B cell (primary cell): ENCODE measurements at regions not wholly inside any gene's neighbourhood (a gene's known extent, or its start where the extent isn't known, plus 50 kb on each side); places are given as distances from the start of the nearest gene placed in this dataset.

Experiments used
- ATAC-seq: fragments of 200-7000 bp; cut with Tn5 transposase; one replicate; pipeline ENCODE4 v1.10.0; 2021; ENCODE audit warnings: low read depth, mild to moderate bottlenecking, moderate number of reproducible peaks, moderate library complexity
- CTCF ChIA-PET: fragments of 350-600 bp; sonication (Branson Sonifier 250); formaldehyde crosslinking; loops from one replicate; lab custom pipeline; 2021; ENCODE audit warnings: antibody characterized with exemption, inconsistent platforms; lab: Charles Lee
- POLR2A ChIA-PET: fragments of 350-600 bp; sonication (Branson Sonifier 250); formaldehyde crosslinking; loops from one replicate; lab custom pipeline; 2021; ENCODE audit warnings: antibody characterized with exemption; lab: Charles Lee
- DNase-seq: peaks from one replicate; pipeline ENCODE4 v3.0.0; 2013
- H2AFZ ChIP-seq: 2 replicates; pipeline ENCODE4 v1.6.1; 2012; ENCODE audit warnings: mild to moderate bottlenecking, low read depth, low read length; ENCODE audit not compliant: insufficient read depth, poor library complexity, severe bottlenecking
- H3K27ac ChIP-seq, 2 donors: 1 replicate in 1 of 2; 2 replicates in 1 of 2; pipeline ENCODE4 v1.5.1; 2012 to 2013; ENCODE audit warnings: low read length in 2 of 2, mild to moderate bottlenecking in 2 of 2, moderate library complexity in 1 of 2
- H3K27me3 ChIP-seq, 4 experiments: fragments of 200-600 bp in 1 of 4; sonication (generic) in 1 of 4; replicated peaks in 1 of 4; 1 replicate in 2 of 4; 2 replicates in 2 of 4; pipeline versions ENCODE4 v1.6.1 to v1.7.0; 2013 to 2016; ENCODE audit warnings: low read length in 3 of 4, mild to moderate bottlenecking in 2 of 4, mixed read lengths in 1 of 4, moderate library complexity in 1 of 4; ENCODE audit not compliant: insufficient read depth in 4 of 4, control insufficient read depth in 3 of 4; ENCODE audit errors: control extremely low read depth in 1 of 4
- H3K36me3 ChIP-seq, 2 experiments: replicated peaks in 1 of 2; 1 replicate in 1 of 2; 2 replicates in 1 of 2; pipeline versions ENCODE4 v1.6.1 to v1.7.1; 2013; ENCODE audit warnings: low read length in 1 of 2; ENCODE audit not compliant: insufficient read depth in 2 of 2, control insufficient read depth in 1 of 2; ENCODE audit errors: control extremely low read depth in 1 of 2, extremely low read depth in 1 of 2
- H3K4me1 ChIP-seq, 2 donors: fragments of 200-600 bp in 1 of 2; sonication (generic) in 1 of 2; 1 replicate in 1 of 2; 2 replicates in 1 of 2; pipeline versions ENCODE4 v1.5.1 to v1.6.1; 2013 to 2017; ENCODE audit warnings: low read length in 2 of 2; ENCODE audit not compliant: control insufficient read depth in 2 of 2, insufficient read depth in 2 of 2
- H3K4me2 ChIP-seq: replicated peaks from 2 replicates; pipeline ENCODE3; 2012; ENCODE audit warnings: mild to moderate bottlenecking, low read depth, low read length; ENCODE audit not compliant: poor library complexity, severe bottlenecking
- H3K4me3 ChIP-seq, 5 experiments: fragments of 200-600 bp in 1 of 5; sonication (generic) in 1 of 5; 1 replicate in 3 of 5; 2 replicates in 2 of 5; pipeline versions ENCODE4 v1.5.1 to v1.7.0; 2011 to 2016; ENCODE audit warnings: low read length in 4 of 5, mild to moderate bottlenecking in 4 of 5, low read depth in 2 of 5, control low read depth in 1 of 5, moderate library complexity in 1 of 5; ENCODE audit not compliant: insufficient read depth in 1 of 5; ENCODE audit errors: control extremely low read depth in 1 of 5, extremely low read depth in 1 of 5
- H3K79me2 ChIP-seq: fragments of 200-600 bp; sonication (generic); one replicate; pipeline ENCODE4 v1.6.0; 2016; ENCODE audit warnings: low read length; ENCODE audit not compliant: control insufficient read depth, insufficient read depth
- H3K9ac ChIP-seq: fragments of 200-600 bp; sonication (generic); 2 replicates; pipeline ENCODE4 v1.6.1; 2017; ENCODE audit warnings: mild to moderate bottlenecking, low read length, moderate library complexity
- H3K9me3 ChIP-seq, 3 donors: one replicate each; pipeline versions ENCODE4 v1.6.1 to v1.7.1; 2013; ENCODE audit warnings: low read length in 2 of 3; ENCODE audit not compliant: control insufficient read depth in 2 of 3, insufficient read depth in 1 of 3; ENCODE audit errors: control extremely low read depth in 1 of 3
- H4K20me1 ChIP-seq: 2 replicates; pipeline ENCODE4 v1.6.0; 2012; ENCODE audit warnings: mild to moderate bottlenecking, low read length; ENCODE audit not compliant: insufficient read depth, control insufficient read depth, poor library complexity, severe bottlenecking
- H3K27ac Mint-ChIP-seq: one replicate; pipeline ENCODE4 v1.8.0; 2021; ENCODE audit warnings: mixed read lengths
- H3K27me3 Mint-ChIP-seq: one replicate; pipeline ENCODE4 v1.8.0; 2021; ENCODE audit warnings: mixed read lengths
- H3K4me1 Mint-ChIP-seq: one replicate; pipeline ENCODE4 v1.8.0; 2021; ENCODE audit warnings: mixed read lengths
- H3K4me3 Mint-ChIP-seq: one replicate; pipeline ENCODE4 v1.8.0; 2021; ENCODE audit warnings: mixed read lengths
- H3K9me3 Mint-ChIP-seq: one replicate; pipeline ENCODE4 v1.8.0; 2022; ENCODE audit warnings: mixed read lengths; ENCODE audit not compliant: insufficient read depth
- CTCF ChIP-seq: fragments of 200-600 bp; IDR thresholded peaks from one replicate; pipeline ENCODE4 v1.8.0; 2022; ENCODE audit warnings: antibody characterized with exemption, mild to moderate bottlenecking
- EZH2 ChIP-seq: IDR thresholded peaks from 2 replicates; pipeline ENCODE4 v1.6.1; 2012; ENCODE audit warnings: borderline replicate concordance, low read depth, mild to moderate bottlenecking, moderate library complexity, low read length; ENCODE audit not compliant: insufficient read depth, poor library complexity, severe bottlenecking
- WGBS: methylation state at CpG from one replicate; pipeline ENCODE4 v1.1.5; 2013; ENCODE audit warnings: missing lambda C conversion rate; ENCODE audit not compliant: insufficient coverage; 5-methylcytosine and 5-hydroxymethylcytosine counted together
- intact Hi-C: fragments of 100-400 bp; cut with micrococcal nuclease; formaldehyde crosslinking; loops from one replicate; pipeline ENCODE4 v1.10.0; 2022

GRCh38 chr4:62913065-62913464, 1496.2 kb downstream of the TECRL start:
- Mint-ChIP-seq H3K27me3 (no peaks in the 10 kb centered on the region), H3K4me1 (no peaks in the 10 kb centered on the region), H3K27ac (no peak overlapping the region), H3K4me3 (no peak overlapping the region), H3K9me3 (peaks cover 7% of the 10 kb centered on the region)
- ChIA-PET POLR2A (no interaction called here), CTCF (no interaction called here)
- no peaks in the 10 kb centered on the region for H3K4me1 ChIP-seq
- no peaks in the 10 kb centered on the region for H3K9me3 ChIP-seq
- H3K4me3 ChIP-seq, result no peak overlapping the region
- no CpG with 5 or more reads among the region's 1 CpG for WGBS
- no peak overlapping the region for H3K27ac ChIP-seq
- H2AFZ ChIP-seq, result no peak overlapping the region
- TF ChIP-seq CTCF (no peak), EZH2 (no peak)
- intact Hi-C loops, result no loop called here
- ATAC-seq (no peak), DNase-seq (no peak)
- H3K79me2 ChIP-seq, result no peaks in the 10 kb centered on the region
- H3K9ac ChIP-seq, result no peak overlapping the region
- no peaks in the 10 kb centered on the region for H4K20me1 ChIP-seq
- no peak overlapping the region for H3K4me2 ChIP-seq
- H3K36me3 ChIP-seq, result no peaks in the 10 kb centered on the region
- H3K27me3 ChIP-seq, result no peaks in the 10 kb centered on the region

- no peak overlapping the region for H3K27ac Mint-ChIP-seq
- H3K9me3 Mint-ChIP-seq, result peaks cover 4% of the 10 kb centered on the region
- no peak overlapping the region for H3K4me3 ChIP-seq
- H3K4me3 Mint-ChIP-seq, result no peak overlapping the region
- H3K36me3 ChIP-seq, result no peaks in the 10 kb centered on the region
- POLR2A ChIA-PET, result no interaction called here
- no peaks in the 10 kb centered on the region for H3K4me1 ChIP-seq
- intact Hi-C loops, result no loop called here
- H3K27me3 Mint-ChIP-seq, result no peaks in the 10 kb centered on the region
- H3K27me3 ChIP-seq, result no peaks in the 10 kb centered on the region
- TF ChIP-seq EZH2 (no peak), CTCF (no peak)
- no CpG with 5 or more reads among the region's 1 CpG for WGBS
- H3K9me3 ChIP-seq, result no peaks in the 10 kb centered on the region
- no peaks in the 10 kb centered on the region for H3K4me1 Mint-ChIP-seq
- no peak overlapping the region for H3K9ac ChIP-seq
- H3K27ac ChIP-seq, result no peak overlapping the region
- DNase-seq (no peak), ATAC-seq (no peak)
- CTCF ChIA-PET, result no interaction called here
- H3K79me2 ChIP-seq, result no peaks in the 10 kb centered on the region
- H4K20me1 ChIP-seq, result no peaks in the 10 kb centered on the region
- H2AFZ ChIP-seq, result no peak overlapping the region
- no peak overlapping the region for H3K4me2 ChIP-seq
These were observed 1496.7 kb downstream of the TECRL start for GRCh38 chr4:62912531-62912930.
